SIG-M5 (cell line): ENCODE measurements at regions not wholly inside any gene's neighbourhood (a gene's known extent, or its start where the extent isn't known, plus 50 kb on each side); places are given as distances from the start of the nearest gene placed in this dataset.

Experiments
- DNase-seq: peaks from one replicate; lab custom pipeline; 2025; lab: John Stamatoyannopoulos, UW

DNA sequence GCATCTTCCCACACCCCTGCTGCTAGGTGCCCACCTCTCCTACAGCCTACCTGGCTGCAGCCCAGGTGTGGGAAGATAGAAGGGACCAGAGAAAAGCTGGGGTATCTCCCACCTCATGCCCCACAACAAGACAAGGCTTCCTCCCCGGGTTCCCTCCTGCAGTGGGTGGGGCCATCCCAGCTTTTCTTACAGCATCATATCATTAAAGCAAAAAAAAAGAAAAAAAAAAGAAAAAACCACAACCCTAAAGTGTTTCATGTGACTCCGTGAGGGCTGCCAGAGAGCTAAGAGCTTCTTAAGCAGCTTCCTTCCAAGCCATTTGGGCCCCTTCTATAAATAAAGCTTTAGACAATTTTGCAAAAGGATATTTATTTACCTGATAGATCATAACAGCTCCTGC, 455.4 kb upstream of the TSHZ3 start:
- no peak for DNase-seq

- DNase-seq, result no peak
Measured at GRCh38 chr19:31810536-31811109, 461.4 kb upstream of the TSHZ3 start.

DNA sequence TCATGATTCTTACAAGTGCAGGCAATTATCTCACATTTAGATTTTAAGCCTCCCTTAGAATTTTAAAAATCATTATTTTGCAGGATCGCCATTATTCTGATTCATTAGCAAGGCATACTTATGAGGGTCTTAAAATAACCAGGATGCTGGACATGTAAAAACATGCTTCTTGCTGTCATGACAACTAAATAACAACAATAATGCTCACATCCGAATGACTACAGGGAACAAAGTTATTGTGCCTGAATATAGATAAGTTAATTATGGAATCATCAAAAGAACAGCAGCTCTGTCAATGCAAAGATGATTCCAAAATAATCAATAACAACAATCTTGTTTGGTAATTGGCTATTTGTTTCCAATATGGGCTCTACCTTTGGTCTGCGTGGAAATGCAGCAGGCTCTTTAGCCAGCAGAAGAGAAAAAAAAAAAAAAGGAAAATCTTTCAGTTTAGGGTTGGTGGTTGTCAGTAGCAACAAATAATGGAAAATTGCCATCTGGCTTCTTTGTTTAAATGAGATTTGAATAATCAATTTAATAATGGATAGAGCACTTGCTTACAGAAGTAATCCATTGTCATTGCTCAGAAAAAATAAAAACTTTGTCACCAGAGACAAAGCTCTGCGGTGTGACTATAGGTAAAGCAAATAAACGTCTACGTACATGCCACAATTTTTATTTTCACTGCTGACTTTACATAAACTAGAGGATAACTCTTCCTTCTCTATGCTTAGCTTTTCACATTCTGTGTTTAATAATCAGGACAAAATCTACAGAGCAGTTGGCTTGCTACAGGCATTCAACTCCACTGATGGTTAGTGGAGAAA, 468.9 kb upstream of the TSHZ3 start:
- no peak for DNase-seq

GRCh38 chr19:31818798-31819105, 469.5 kb upstream of the TSHZ3 start:
- DNase-seq, result no peak

DNA sequence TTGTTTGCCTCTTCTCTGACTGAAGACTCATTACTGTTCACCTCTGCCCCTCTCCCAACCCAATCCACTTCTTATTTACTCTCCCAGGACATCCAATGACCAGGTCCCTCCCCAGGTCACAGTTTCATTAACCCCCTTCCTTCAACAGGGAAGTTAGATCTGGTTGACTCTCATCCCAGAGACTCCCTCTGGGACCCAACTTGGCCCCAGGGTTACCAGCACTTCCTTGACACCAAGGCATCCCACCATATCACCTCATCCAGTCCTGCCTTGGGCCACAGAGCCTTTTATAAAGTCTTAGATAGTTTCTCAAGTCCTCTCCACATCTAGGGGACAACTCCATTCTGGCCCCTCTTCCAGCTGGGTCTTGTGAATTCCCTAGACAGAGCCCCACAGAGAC, 470.6 kb upstream of the TSHZ3 start:
- no peak for DNase-seq

DNA sequence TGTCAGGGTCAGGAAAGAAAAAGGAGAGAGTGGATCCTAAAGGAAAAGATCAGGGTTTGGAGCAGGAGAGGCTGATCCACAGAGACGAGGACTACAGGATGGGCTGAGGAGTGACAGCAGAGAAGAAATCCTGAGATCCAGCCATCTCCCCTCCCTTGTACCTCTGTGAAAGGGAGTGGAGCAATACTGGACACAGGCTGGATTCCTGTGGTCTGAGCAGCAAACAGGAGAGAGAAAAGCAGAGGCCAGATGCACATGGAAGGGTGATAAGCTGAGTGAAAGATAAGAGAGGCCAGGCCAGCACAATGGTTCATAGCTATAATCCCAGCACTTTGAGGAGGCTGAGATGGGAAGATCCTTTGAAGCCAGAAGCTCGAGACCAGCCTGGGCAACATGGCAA, 472.1 kb upstream of the TSHZ3 start:
- DNase-seq, result no peak

- no peak for DNase-seq
Measured at GRCh38 chr19:31825134-31826094, 476.2 kb upstream of the TSHZ3 start.

DNA sequence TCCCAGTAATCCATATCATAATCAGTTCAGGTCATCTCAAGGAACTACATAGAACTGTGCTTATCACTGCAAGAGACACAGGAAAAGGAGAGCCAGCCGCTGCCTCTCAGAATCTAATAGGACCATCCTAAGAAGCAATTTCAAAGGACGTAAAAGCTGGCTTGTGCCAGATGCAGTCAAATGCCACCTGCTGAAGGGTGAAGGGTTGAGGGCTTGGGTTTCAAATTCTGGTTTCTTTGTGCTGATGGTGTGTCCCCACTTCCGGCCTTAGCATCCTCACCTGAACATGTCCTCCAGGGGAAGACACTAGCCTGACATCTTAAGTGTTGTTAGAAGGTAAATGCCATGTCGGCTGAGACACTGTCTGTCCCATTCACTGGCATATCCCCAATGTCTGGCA, 477.1 kb upstream of the TSHZ3 start:
- no peak for DNase-seq

DNA sequence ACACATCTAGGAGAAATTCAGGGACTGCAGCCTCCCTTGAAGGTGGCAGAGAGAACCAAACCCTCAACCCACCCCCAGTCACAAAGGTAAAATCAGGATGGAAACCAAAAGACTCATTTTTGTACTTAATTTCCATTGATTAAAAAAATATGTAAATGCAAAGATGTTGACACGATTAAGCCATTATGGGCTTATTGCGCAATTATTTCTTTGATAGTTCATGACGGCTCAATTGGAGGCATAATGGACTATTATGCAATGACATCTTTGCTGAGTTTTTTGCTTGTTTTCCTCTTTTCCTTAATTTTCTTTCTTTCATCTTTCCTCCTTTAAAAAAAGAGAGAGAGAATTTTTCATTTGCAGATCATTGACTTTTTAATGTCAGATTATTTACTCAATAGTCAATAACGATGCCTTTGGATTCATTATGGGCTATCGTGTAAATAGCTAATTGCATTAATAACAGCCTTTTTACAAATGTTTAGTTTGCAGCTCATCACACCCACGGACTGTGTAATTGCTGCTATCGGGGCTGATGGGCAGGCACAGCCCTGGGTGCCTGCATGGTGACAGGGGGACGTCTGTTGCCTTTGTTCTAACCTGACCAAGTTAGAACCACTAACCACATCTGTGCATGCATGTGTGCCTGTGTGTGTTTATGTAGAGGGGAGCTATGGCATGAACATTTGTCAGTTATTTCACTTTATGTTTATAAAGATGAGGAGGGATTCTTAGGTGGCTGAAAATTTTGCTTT, 482.4 kb upstream of the TSHZ3 start:
- DNase-seq, result no peak

DNA sequence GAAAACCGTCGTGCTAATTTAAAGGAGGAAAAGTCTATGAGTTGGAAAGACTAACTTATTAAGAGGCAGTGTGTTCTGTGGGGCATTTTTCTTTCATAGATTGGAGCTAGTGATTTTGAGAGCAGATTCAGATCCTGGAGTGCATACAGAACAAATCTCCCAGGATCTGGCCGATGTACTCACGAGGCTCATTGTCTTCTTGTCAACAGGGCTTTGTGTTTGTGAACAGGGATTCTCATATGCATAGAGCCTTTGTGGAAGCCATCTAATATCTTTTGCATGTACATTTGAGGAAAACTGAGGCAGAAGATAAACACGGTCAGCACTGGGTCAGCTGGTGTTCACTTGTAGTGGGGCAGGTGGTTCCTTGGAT, 482.9 kb upstream of the TSHZ3 start:
- DNase-seq, result no peak

- DNase-seq, result no peak
Measured at GRCh38 chr19:31834070-31834469, 484.8 kb upstream of the TSHZ3 start.

GRCh38 chr19:31838163-31838815, 489.1 kb upstream of the TSHZ3 start:
- no peak for DNase-seq

- DNase-seq, result no peak
Measured at GRCh38 chr19:31840371-31840770, 491.1 kb upstream of the TSHZ3 start.

- DNase-seq, result no peak
Measured at GRCh38 chr19:31841755-31842154, 492.5 kb upstream of the TSHZ3 start.

GRCh38 chr19:31863122-31863521, 482.3 kb upstream of the ZNF507 start:
- DNase-seq, result no peak

- no peak for DNase-seq
Measured at GRCh38 chr19:31874313-31874712, 471.1 kb upstream of the ZNF507 start.

DNA sequence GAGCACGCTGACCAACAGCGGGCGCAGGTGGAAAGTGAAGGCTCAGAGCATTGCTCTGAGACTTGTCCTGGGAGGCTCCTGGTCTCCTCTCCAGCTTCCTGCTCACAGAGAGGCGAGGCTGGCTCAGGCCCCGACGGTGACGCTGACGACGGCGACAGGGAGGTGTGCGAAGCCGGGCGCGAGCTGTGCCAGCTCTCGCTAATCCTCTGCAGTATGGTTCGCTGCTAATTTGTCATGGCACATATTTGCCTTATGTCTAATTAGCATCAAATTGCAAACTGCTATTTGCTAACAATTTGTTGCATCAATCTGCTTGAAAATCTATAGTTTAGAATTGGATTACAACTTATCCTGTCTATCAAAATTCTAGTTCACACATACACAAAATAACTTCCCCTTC, 469.8 kb upstream of the ZNF507 start:
- DNase-seq, result no peak

DNA sequence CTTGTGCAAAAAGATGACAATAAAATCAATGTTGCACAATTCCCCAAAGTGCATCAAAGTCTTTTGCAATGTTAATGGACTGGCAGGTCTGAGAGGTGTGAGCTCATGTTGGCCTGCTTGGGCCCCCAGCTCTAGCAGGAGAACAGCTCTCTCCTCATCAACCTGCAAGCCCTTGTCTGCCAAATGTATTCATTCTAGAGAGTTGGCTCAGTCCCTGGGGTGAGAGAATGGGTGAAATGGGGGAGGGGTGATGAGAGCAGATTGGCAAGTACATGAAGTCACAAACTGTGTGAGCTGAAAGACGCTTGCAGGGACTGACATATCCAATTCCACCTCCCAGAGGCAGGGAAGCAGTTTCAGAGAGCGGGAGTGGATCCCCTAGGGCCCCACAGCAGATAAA, 465.1 kb upstream of the ZNF507 start:
- no peak for DNase-seq

DNA sequence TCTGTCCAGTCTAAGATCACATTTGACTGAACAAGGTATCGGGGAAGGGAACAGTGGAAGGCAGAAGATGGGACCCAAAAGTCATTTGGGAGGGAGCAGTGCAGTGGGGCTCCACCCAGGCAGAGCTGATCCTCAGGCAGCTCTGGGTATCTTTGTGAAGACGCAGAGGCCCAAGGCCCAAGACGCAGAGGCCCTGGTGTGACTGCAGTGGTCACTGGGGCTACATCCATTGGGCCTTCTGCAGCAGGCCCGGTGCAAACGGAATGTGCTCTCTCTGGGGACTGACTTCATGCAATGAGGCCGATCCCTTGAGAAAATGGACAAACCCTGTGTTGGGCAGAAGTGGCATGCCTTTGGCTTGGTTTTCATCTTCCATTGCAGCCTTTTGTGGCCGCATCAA, 463.4 kb upstream of the ZNF507 start:
- no peak for DNase-seq

DNA sequence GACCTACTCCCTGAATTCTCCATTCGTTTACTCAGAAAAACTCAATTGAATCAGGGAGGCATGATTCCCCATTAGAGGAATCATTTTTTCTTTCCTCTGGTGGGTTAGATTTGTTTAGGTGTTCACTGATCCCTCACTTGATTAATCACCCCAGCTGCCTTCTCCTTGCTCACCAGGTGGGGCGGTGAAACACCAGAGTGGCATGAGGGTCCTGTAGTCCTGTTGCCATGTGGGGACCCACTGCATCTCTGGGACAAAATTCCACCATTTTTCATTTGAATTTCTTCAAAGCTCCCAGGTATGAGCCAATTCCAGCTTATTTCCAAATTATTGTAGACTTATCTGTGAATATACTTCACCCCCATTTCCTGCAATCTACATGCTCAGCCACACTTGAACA, 462.7 kb upstream of the ZNF507 start:
- no peak for DNase-seq

DNA sequence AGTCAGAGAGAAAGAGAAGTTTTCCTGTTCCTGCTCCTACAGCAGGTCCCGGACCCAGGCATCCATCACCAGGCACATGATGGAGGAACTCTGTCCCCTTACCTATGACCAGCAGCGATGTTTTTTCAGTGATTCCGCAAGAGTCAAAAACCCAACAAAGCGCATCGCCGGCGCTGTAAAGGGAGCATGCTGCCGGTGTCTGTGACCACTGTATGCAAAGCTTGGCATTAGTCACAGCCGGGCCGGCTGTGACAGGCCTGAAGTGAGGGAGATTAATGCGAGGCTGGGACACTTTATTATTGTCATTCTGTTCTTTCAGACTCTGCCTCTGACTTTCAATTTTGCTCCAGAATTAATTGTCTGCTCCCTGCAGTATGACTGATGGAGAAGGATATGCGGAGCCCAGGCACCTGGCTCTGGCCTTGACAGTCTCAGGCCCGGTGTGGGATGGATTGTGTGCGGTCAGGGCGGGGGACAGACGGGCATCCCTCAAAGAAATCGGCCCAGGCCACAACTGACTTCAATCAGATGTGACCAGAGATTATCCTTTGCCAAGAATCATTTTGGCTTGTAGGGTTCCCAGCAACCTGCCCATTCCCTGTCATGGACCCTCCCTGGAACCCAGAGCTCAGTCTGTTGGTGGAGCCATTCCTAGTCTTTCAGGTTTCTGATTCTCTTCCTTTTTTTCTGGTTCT, 462.0 kb upstream of the ZNF507 start:
- no peak for DNase-seq
